ENCODE measurements at regions not wholly inside any gene's neighbourhood (a gene's known extent, or its start where the extent isn't known, plus 50 kb on each side); places are given as distances from the start of the nearest gene placed in this dataset.

DNA sequence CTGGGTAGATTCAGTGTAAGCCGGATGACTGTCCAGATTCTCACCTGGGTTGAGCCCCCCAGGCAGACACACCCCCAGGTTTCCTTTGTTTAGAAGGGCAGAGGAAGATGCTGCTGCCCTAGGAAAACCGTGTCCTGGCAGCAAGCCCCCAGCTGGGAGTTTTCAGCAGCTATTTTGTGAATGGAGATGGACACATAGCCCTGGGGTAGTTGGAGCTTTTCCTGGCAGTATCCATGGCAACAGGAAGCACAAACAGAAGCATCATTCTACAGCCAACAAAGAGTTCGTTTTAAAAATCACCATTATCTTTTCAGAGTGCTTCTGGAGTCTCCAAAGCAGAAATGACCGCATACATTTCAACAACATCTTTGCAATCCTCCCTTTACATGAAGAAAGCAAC lies 245.5 kb downstream of the BRD1 start:
- no peak for DNase-seq

DNA sequence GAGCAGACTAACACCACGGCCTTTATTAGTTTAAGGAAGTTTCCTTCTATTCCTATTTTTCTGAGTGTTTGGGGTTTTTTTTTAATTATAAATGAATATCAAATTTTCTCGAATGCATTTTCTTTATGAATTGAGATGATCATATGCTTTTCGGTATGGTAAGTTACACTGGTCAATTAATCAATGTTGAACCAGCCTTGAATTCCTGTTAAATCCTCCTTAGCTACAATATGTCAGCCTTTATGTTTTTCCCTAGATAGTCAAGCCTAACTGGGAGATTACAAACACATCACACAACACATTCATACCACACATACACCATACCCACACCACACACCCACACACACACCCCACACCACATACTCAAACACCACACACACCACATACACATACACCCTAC lies 247.6 kb downstream of the BRD1 start:
- no peak for DNase-seq

DNA sequence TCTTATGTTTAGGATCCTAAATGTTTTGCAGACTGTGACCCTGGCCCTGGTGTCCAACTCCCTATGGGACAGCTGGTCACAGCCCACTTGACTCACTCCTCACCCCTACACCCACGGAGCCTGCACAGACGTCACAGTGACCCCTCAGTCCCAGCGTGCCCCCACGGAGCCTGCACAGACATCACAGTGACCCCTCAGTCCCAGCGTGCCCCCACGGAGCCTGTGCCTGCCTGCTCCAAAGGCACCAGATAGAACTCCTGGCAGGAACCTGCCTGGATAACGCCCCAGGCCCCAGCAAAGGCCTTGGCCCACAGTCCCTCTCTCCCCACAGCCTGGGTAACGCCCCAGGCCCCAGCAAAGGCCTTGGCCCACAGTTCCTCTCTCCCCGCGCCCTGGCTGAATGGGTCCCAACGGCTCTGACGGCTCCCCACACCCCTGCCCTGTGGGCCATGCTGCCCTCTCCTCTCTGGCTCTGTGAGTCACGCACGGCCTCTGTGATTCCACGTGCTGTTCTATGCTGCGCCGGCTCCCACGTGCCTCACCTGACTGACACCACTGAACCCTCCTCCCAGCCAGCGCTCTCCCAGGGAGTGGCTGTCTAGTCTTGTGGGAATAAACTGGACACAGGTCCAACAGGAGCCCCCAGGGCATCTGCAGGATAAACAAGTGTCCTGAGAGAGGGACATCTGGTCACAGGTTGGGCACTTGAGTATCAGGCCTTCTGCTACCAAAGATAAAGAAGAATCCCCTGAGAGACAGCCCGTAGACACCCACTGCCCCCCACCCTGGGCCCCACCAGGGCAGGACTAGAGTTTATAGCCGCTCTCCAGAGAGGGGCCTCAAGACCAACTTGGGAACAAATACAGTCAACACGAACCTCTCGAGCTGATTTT lies 250.3 kb downstream of the BRD1 start:
- no peak for DNase-seq

DNA sequence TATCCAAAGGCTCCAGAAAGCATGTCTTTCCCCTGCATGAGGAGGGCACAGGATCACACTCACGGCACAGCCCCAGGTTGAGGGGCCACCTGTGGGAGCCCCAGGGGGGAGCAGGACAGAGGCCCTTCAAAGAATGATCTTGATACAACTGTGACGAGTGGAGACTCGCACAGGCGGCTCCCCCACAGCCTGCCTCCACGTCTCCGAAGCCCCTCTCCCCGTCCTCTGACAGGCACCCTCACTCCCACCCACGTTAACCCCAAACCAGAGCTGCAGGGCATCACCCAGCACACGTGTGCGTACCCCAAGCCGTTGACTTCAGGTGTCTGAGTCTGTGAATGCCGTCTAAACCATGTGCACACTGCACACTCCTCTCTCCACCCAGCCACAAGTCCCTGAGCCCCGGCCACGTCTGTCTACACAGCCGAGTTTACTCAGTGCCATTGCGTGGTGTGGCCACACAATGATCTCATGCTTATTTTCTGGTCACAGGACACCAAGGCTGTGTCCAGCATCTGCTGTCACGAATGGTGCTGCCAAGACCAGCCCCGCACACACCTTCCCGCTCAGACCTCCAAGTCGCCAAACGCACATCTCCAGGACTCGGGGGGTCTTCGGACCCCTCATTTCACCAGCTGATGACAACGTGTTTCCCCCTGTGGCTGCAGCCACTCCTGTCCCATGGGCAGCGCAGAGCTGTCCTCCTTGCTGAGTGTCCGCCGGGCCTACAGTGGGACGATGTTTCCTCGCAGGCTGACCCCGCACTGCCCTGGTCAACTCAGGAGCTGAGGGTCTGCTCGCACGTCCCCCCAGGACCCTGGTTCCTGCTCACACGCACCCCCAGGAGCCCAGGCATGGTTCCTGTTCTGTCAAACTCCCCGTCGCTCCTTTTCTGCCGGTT lies 251.2 kb downstream of the BRD1 start:
- DNase-seq = no peak

DNA sequence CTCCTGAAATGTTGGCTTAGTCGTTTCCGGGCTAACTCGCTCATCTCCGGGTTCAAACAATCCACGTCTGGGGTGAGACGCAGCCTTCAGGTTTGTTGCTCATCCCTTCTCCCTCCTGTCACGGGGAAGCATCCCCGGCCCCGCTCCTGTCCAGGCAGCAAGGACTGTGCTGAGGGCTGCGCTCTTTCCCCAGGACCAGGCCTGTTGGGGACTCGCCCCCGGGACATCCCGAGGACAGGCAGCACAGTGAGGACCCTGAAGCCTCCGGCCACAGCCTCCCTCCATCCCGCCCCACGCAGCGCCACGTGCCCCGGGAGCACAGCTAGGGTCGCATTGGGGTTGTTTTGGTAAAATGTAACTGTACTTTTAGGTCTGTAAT lies 252.0 kb downstream of the BRD1 start:
- DNase-seq = no peak

DNA sequence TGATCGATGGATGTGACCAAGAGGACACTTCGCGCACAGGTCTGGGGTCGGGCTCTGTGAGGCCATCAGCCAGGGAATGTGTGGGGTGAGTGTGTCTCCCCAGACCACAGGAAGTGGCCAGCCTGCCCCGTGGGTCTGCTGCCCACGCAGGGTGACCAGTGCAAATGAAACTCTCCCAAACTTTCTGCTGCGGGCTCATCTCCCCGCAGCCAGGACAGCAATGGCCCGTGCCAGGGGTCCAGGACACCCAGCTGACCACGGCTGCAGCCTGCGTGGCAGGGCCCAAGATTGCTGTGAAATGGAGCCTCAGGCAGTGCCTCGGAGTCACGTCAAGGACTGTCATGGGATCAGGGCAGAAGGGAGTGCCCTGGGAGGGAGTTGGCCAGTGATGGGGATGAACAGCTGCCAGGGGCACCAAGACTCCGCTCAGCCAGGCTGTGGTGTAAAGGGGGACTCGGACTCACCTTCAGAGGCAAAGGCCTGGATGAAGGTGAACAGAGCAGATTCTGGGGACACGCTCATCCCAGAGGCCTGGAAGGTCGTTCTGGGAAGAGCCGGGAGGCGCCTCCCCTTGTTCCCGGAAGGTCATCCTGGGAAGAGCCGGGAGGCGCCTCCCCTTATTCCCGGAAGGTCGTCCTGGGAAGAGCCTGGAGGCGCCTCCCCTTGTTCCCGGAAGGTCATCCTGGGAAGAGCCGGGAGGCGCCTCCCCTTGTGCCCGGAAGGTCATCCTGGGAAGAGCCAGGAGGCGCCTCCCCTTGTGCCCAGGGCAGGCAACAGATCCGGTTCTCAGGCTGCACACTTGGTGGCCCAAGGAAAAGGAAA lies 252.6 kb downstream of the BRD1 start:
- no peak for DNase-seq

DNA sequence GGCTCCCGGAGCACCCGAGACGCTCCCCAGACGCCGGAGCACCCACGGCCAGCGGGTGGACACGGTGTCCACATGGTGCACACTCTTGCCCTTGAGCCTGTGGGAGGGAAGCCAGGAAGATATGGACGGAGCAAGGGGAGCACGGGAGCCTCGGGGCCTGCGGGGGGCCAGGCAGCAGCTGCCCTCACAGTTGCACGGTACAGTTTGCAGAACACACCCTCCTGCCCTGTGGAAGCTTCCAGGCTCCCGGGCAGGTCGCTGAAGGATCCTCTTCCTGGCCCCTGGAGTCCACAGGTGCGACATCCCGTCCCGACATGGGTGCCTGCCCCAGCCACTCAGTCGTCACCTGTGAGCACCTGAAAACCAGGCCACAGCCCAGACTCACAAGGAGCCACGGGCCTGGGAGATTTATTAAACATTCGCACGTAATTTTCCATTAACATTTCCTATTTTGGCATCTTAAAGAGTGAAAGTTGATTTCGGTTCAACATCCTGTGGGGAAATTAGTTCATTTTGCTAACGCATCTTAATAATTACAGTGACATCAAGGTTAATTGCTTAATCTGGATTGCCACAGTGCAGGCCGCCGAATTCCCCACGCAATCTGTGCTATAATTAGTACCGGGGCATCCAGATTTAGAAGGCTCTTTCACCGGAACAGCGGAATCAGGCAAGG lies 253.3 kb downstream of the BRD1 start:
- DNase-seq = no peak

DNA sequence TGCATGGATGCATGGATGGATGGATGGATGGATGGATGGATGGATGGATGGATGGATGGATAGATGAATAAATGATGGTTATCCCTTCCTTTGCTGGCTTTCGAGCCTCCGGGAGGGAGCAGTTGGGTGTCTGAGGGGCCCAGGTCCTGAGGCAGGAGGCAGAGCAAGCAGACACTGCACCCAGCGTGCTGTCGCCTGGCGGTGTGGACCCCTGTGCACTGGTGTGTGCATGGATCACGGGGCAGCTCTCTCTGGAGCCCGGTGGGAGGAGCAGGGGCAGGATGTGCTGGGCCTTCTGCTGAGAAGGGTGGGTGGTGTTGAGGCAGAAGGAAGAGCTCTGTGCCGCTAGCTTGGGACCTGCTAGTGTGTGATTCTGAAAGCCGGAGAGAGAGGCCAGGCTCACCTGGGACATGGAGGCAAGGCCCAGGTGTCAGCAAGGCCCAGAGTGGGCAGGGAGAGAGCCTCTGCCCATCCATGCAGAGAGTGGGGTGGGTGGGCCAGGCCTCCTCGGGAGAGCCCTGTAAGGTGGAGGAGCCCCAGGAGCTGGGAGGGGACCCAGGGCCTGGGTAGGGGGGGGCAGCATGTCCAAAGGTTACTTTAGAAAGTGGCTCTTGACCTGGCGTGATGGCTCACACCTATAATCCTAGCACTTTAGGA lies 254.4 kb downstream of the BRD1 start:
- DNase-seq = no peak

DNA sequence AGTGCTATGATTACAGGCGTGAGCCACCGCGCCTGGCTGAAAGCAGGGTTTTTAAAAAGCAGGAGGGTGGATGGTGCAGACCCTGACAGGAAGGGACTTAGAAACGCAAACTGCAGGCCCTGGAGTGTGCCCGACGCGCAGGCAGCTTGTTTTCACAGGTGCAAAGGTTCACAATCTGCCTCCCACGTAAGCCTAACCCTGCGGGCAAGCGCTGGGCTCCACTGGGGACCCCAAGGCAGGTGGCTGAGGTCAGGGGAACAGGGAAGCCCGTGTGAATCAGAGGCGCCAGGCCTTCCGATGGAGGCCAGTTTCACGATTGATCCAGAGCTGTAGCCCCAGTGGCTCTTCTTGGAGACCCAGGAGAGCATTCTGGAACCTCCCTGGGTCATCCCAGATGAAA lies 256.3 kb downstream of the BRD1 start:
- no peak for DNase-seq

DNA sequence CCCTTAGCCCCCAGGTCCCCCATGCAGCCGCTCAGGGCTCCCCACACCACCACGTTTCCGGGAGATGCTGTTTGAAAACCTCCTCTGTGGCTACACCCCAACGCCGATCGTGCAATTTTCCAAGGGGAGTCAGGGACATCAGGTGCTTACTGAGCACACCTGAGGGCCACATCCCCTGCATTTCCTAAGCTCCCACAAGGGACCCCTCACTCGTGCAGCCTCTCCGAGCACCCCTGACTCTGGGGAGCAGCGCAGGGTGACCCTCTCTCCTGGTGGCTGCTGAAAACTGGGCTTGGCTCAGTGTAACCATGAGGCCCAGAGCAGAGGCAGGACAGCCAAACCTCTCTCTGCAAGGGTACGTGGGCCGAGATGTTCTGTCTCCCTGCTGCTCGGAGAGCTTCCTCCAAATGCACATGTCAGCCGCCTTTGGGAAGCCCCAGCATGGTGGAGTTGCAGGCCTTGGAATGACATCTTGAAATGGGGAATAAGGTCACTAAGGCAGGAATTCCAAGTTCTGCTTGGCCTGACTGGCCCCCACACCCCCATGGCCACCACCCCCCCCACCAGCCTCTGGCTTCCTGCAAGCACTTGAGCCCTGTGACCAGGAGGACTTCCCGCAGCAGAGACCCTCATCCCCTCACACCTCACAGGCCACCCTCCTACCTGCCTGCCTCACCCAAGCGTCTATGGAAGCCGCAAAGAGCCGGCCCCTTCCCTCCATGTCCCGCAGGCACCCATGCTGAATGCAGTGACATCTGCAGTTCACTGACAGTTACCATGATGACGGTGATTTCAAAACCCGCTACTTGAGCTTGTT lies 257.4 kb downstream of the BRD1 start:
- DNase-seq = no peak

DNA sequence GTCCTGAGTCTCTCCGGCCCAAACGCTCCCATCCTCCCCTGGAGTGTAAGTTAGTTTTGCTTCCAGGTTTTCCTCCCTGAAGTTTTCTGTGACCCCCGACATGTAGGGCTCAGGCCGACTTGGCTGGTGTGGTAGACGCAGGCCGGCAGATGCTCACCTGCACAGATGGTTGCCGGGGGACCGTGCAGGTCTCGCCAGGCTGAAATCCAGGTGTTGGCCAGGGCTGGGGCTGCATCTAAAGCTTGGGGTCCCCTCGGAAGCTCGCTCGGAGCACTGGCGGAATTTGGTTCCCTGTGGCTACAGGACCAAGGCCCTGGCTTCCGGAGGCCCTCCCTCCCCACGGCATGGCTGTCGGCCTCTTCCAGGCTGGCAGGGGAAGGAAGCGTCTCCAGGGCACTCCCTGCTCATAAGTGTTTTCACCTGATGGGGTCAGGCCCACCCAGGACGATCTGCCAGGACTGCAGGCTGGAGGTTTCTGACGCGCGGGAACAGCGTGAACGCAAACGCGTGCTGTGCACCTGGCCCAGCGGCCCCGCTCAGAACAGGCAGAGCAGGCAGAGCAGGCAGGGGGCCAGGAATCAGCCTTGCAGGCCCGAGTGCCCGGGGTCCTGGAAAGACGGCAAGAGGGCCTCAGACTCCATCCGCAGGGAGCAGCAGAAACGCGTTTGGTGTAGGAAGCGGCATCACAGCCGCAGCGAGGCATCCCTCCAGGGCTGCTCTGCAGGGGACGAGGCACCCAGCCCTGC lies 258.2 kb downstream of the BRD1 start:
- DNase-seq = no peak

DNA sequence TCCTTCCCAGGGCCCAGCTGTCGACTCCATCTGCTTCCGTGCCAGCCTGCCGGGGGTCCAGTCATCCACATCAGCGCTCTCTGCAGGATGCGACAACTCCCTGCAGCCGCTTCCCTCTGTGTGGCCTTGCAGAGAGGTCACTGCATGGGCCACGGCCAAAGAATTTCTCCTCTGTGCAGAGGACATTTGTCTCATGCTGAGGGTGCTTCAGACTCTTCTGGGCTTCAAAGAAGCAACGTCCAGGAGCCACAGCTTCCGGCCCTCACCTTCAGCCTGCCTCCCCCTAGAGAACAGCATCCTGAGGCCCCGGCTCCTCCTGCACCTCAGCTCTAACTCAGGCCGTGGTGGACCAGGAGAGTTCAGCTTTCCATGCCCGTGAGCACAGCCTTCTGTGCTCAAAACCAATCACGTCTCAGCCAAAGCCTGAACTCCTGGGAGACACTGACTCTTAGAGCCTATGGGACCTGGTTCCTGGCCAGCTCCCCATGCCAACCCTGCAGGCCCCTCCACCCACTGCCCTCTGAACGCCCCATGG lies 258.9 kb downstream of the BRD1 start:
- no peak for DNase-seq

DNA sequence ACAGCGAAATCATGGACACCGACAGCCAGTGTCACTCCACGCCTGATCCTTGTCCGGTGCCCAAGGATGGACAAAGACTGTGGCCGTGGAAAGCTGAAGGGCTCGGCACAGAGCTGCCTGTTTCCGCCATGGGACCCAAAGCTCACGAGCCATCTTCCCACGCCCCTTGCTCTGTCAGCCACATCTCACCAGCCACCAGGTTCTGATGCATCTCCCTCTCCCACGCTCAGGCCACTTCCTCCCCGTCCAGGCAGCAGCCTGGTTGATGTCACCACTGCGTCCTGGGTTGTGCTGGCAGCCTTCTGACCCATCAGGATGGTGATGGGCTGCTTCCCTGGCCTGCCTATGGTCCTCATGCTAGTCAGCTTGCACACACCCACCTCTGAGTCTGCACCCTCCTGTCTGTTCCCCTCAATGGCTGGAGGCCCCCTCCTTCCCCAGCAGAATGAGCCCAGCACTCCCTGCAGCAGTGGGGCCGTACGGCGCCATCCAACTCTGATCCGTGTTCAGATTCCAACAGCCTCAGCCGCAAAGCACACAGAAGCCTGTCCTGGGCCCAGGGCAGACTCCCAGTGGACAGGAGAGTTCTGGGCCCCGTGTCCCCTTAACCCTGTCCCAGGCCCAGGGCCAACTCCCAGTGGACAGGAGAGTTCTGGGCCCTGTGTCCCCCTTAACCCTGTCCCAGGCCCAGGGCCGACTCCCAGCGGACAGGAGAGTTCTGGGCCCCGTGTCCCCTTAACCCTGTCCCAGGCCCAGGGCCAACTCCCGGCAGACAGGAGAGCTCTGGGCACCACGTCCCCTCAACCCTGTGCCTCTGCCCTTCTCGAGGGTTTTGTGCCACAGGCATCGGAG lies 259.5 kb downstream of the BRD1 start:
- DNase-seq = no peak

DNA sequence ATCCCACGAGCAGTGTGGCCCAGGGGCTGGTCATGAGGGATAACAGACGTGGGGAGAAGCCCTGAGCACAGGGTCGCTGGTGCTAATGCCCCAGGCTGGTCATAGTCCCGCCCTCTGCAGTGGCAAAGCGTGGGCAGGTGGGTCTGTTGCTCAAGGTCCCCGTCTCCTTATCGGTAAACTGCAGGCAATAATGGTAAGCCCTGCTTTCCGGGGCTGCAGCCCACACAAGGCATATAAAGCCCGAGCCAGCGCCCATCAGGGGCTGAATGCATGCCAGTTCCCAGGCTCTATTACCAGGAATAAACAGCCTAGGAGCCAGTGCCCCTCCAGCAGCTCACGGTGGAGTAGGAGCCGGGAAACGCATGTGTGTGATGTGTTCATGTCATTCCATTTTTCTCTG lies 261.0 kb downstream of the BRD1 start:
- DNase-seq = no peak

DNA sequence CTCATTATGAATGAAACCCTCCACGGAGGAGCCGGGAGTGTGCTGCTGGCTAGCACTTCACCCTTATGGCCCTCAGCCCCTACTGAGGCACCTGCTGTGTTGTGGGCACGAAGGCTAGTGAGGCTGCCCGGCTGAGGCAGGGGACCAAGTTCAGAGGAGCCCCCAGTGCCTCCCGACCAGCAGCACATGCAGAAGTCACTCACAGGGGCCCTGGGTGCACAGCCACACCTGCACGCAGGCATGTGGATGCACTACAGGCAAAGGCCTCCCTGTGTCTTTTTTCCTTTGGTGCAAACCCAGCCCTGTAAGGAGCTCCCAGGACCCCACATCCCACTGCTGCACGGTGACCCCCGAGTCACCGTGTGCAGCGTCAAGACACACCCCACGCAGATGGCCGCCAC lies 261.5 kb downstream of the BRD1 start:
- DNase-seq = no peak

DNA sequence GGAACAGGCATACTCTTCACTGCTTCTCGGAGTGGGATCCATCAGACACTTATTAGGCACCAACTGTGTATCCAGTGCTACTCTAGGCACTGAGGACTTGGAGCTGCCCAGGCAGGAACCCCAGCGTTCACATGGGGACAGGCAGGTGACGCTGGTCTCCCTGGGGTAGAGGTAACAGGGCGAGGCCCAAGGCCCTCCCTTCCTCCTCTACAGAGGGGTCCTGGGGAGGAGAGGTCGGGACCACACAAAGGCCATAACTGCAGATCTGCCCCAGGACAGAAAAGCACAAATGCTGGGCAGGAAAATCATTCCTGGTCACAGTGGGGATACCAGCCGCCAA lies 262.2 kb downstream of the BRD1 start:
- DNase-seq = no peak

DNA sequence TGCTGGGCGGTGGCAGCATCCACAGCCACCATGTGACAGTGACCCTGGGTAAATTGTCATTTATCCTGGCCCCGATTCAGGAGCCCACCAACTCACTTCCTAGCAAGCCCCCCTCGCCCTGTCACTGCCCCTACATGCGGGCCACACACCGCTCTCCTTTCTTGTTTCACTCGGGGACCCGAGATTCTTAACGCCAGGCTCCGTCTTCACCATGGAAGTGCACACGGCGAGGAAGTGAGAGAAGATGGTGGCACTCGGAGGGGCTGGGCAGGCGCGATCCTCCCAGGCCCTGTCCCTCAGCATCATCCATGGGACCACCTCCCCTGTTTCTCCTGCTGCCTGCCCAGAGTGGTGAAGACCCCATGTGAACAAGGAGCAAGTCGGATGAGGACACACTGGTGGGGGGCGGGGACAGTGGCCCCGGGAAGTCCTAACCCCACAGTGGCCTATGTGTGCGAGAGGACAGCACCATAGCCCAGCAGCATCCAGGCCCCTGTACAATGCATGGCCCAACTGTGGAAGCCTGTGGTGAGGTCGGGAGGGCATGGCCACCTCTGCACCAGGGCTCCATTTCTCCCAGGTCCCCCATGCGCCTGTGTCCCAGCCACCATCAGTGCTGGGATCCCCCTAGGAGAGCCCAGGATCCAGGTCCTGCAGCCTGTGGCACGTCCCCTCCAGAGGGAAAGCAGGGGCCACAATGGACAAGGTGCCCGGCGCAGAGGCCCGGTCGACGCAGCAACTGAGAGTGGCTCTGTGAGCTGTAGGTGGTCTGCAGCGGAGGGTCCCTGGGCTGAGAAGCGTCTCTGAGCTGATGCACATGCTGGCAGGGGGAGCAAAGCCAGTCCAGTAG lies 262.8 kb downstream of the BRD1 start:
- no peak for DNase-seq

DNA sequence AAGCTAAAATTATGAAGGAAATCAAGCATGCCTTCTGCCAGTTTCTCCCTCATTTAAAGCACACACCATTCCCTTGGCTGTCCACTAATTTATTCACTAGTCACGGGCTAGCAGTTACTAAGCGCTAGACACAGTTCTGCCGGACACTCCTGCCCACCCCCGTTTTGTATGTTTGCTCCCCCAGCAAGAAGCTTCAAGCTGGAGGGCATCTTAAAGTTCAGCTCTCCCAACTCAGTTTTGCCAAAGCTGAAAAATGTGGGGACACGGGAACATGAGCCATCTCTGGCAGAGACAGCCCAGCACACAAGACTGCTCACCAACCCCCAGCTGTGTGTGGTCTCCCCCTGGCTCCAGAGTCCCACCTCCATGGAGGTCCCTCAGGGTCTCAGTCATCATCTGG lies 263.6 kb downstream of the BRD1 start:
- DNase-seq = no peak
